GM23338 (cell line): ENCODE measurements at regions not wholly inside any gene's neighbourhood (a gene's known extent, or its start where the extent isn't known, plus 50 kb on each side); places are given as distances from the start of the nearest gene placed in this dataset.

ENCODE experiments used
- ATAC-seq: fragments of 200-7000 bp; cut with Tn5 transposase; 3 replicates; pipeline ENCODE4 v1.9.1; 2020
- DNase-seq: peaks from one replicate; pipeline ENCODE4 v3.0.0-alpha.2; 2015; ENCODE audit warnings: low spot score
- H2AFZ ChIP-seq: fragments of 200-600 bp; sonication (generic); 2 replicates; pipeline ENCODE4 v1.8.0; 2016; ENCODE audit warnings: antibody characterized with exemption, mild to moderate bottlenecking, moderate library complexity
- H3F3A ChIP-seq: fragments of 200-600 bp; sonication (generic); replicated peaks from 2 replicates; pipeline ENCODE4 v1.8.0; 2017; ENCODE audit warnings: antibody characterized with exemption, mixed run types, low read depth
- H3K27ac ChIP-seq: fragments of 200-600 bp; sonication (generic); 2 replicates; pipeline ENCODE4 v1.6.1; 2016; ENCODE audit warnings: low read depth
- H3K27me3 ChIP-seq: fragments of 200-600 bp; sonication (generic); 2 replicates; pipeline ENCODE4 v1.8.0; 2016; ENCODE audit warnings: mild to moderate bottlenecking, mixed run types, moderate library complexity; ENCODE audit not compliant: insufficient read depth
- H3K36me3 ChIP-seq: fragments of 200-600 bp; sonication (generic); 2 replicates; pipeline ENCODE4 v1.8.0; 2016; ENCODE audit warnings: mild to moderate bottlenecking; ENCODE audit not compliant: insufficient read depth
- H3K4me1 ChIP-seq: fragments of 200-600 bp; sonication (generic); 2 replicates; pipeline ENCODE4 v1.8.0; 2016; ENCODE audit warnings: mild to moderate bottlenecking, moderate library complexity; ENCODE audit not compliant: insufficient read depth
- H3K4me2 ChIP-seq: fragments of 200-600 bp; sonication (generic); 2 replicates; pipeline ENCODE4 v1.7.1; 2017; ENCODE audit warnings: mixed run types
- H3K4me3 ChIP-seq: fragments of 200-600 bp; sonication (generic); 2 replicates; pipeline ENCODE4 v1.6.1; 2016; ENCODE audit warnings: mixed run types
- H3K79me2 ChIP-seq: fragments of 200-600 bp; sonication (generic); replicated peaks from 2 replicates; pipeline ENCODE4 v1.8.0; 2017; ENCODE audit warnings: mild to moderate bottlenecking; ENCODE audit not compliant: insufficient read depth
- H3K9me2 ChIP-seq: fragments of 200-600 bp; sonication (generic); 2 replicates; pipeline ENCODE4 v1.8.0; 2017; ENCODE audit not compliant: insufficient read depth
- H4K20me1 ChIP-seq: fragments of 200-600 bp; sonication (generic); replicated peaks from 2 replicates; pipeline ENCODE4 v1.8.0; 2017; ENCODE audit warnings: mild to moderate bottlenecking; ENCODE audit not compliant: insufficient read depth
- H3K27ac Mint-ChIP-seq: 2 replicates; pipeline ENCODE4 v1.8.0; 2020; ENCODE audit warnings: inconsistent platforms, mild to moderate bottlenecking, moderate library complexity, mixed read lengths
- H3K27me3 Mint-ChIP-seq: 3 replicates; pipeline ENCODE4 v1.8.0; 2022; ENCODE audit warnings: low read depth, mild to moderate bottlenecking, moderate library complexity, mixed read lengths, inconsistent platforms; ENCODE audit not compliant: insufficient read depth, poor library complexity
- H3K36me3 Mint-ChIP-seq: 3 replicates; pipeline ENCODE4 v1.8.0; 2021; ENCODE audit warnings: low read depth, mild to moderate bottlenecking, inconsistent platforms, moderate library complexity, mixed read lengths
- H3K4me1 Mint-ChIP-seq: 3 replicates; pipeline ENCODE4 v1.8.0; 2020; ENCODE audit warnings: mild to moderate bottlenecking, inconsistent platforms, mixed read lengths
- H3K4me3 Mint-ChIP-seq: 3 replicates; pipeline ENCODE4 v1.8.0; 2021; ENCODE audit warnings: moderate library complexity, mild to moderate bottlenecking, inconsistent platforms, mixed read lengths
- H3K9me3 Mint-ChIP-seq: 3 replicates; pipeline ENCODE4 v1.8.0; 2020; ENCODE audit warnings: moderate library complexity, mild to moderate bottlenecking, inconsistent platforms, mixed read lengths
- CREB1 ChIP-seq: fragments of 250-450 bp; sonication (Bioruptor Pico); IDR thresholded peaks from 2 replicates; pipeline ENCODE4 v1.5.0; 2020; ENCODE audit warnings: low read depth, mild to moderate bottlenecking, moderate library complexity
- EZH2 ChIP-seq: fragments of 200-600 bp; sonication (generic); IDR thresholded peaks from one replicate; pipeline ENCODE4 v1.8.0; 2017; ENCODE audit warnings: antibody characterized with exemption, mild to moderate bottlenecking, low read depth; ENCODE audit not compliant: unreplicated experiment
- JUNB ChIP-seq: IDR thresholded peaks from one replicate; pipeline ENCODE4 v1.6.1; 2016; ENCODE audit warnings: antibody characterized with exemption; ENCODE audit not compliant: unreplicated experiment
- NANOG ChIP-seq: IDR thresholded peaks from 2 replicates; pipeline ENCODE4 v1.6.1; 2016; ENCODE audit warnings: antibody characterized with exemption, borderline replicate concordance
- POLR2AphosphoS5 ChIP-seq: IDR thresholded peaks from 2 replicates; pipeline ENCODE4 v1.6.1; 2016; ENCODE audit warnings: antibody characterized with exemption, low read depth
- STAT1 ChIP-seq: IDR thresholded peaks from one replicate; pipeline ENCODE4 v1.6.1; 2016; ENCODE audit warnings: antibody characterized with exemption; ENCODE audit not compliant: unreplicated experiment
- ZNF114 ChIP-seq: fragments of 250-450 bp; sonication (Bioruptor Pico); IDR thresholded peaks from 2 replicates; pipeline ENCODE4 v1.5.0; 2020; ENCODE audit warnings: mild to moderate bottlenecking, moderate library complexity
- ZNF331 ChIP-seq: fragments of 250-450 bp; sonication (Bioruptor Pico); IDR thresholded peaks from 2 replicates; pipeline ENCODE4 v1.5.0; 2020; ENCODE audit warnings: low read depth, mild to moderate bottlenecking, moderate library complexity
- ZNF462 ChIP-seq: fragments of 250-450 bp; sonication (Bioruptor Pico); IDR thresholded peaks from 2 replicates; pipeline ENCODE4 v1.5.0; 2020; ENCODE audit warnings: mild to moderate bottlenecking, moderate library complexity
- TF ChIP-seq, protein P1 (sequence below): IDR thresholded peaks from 2 replicates; pipeline ENCODE4 v1.6.1; 2016; ENCODE audit warnings: antibody characterized with exemption

DNA sequence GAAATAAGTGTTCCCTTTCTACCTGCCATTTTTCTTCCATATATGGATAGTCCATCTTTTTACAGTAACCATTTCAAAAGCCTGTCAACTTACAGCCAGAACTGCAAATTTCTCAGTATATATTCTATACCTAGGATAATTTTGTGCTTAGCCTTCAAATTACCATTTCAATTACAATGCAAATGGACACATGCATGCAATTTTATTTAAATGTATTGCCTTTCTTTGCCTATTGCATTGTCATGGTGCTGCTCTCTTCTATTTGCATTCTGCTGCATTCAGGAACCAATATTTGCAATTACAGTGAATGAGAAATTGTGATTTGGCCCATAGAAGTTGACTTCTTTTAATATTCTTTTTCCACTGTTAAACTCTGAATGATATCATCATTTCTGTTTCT lies 1753.4 kb upstream of the TENM3 start (continued):
- TF ChIP-seq ZNF462 (CRISPR knock-in tag), result no peak
- TF ChIP-seq ZNF331 (CRISPR knock-in tag), result no peak
- no peak for TF ChIP-seq NANOG
- TF ChIP-seq JUNB, result no peak
- TF ChIP-seq ZNF114 (CRISPR knock-in tag), result no peak
- no peak for TF ChIP-seq STAT1

DNA sequence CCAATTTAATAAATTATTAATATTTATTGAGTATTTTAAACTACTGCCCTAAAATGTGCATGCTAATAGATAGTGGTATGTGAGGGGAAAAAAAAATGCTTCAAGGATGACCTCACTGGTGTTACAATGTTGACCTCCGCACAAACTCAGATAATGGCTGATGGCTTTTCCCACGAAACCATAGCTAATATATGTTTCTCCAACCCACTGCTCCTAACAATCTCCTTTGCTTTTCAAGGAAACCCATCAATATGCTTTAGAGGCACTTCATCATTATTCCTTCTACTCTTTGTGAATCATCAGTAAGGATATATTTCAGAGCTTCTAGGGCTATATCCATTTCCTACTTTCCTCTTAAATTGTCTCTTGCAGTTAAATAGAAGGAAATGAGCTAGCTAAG lies 1752.0 kb upstream of the TENM3 start:
- 0 out of 2 replicates have a peak overlapping the region, but pooled peaks have one; percentile 0 for H3K27ac Mint-ChIP-seq
- no peak for TF ChIP-seq ZNF462 (CRISPR knock-in tag)
- TF ChIP-seq JUNB, result no peak
- TF ChIP-seq, protein P1, sequence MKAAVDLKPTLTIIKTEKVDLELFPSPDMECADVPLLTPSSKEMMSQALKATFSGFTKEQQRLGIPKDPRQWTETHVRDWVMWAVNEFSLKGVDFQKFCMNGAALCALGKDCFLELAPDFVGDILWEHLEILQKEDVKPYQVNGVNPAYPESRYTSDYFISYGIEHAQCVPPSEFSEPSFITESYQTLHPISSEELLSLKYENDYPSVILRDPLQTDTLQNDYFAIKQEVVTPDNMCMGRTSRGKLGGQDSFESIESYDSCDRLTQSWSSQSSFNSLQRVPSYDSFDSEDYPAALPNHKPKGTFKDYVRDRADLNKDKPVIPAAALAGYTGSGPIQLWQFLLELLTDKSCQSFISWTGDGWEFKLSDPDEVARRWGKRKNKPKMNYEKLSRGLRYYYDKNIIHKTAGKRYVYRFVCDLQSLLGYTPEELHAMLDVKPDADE, result no peak
- TF ChIP-seq EZH2, result no peak
- no peak for TF ChIP-seq POLR2AphosphoS5
- no peak for TF ChIP-seq STAT1
- no peak for TF ChIP-seq CREB1 (CRISPR knock-in tag)

More for the DNA sequence above, 1752.0 kb upstream of the TENM3 start:
- H3K9me2 ChIP-seq, result peaks cover 8% of the 10 kb centered on the region; the same call in 1 of the 2 replicates
- H3K27ac ChIP-seq, result no peak overlapping the region
- H3K4me3 Mint-ChIP-seq, result no peak overlapping the region
- no peaks in the 10 kb centered on the region; the same call in 2 of the 3 replicates for H3K9me3 Mint-ChIP-seq
- no peaks in the 10 kb centered on the region for H3F3A ChIP-seq
- no peaks in the 10 kb centered on the region for H3K79me2 ChIP-seq
- no peaks in the 10 kb centered on the region for H4K20me1 ChIP-seq
- no peak for DNase-seq
- no peaks in the 10 kb centered on the region for H3K27me3 ChIP-seq
- no peaks in the 10 kb centered on the region for H3K36me3 ChIP-seq
- no peak overlapping the region for H2AFZ ChIP-seq
- H3K4me1 ChIP-seq, result peaks cover 28% of the 10 kb centered on the region
- peaks cover 6% of the 10 kb centered on the region; the same call in 1 of the 3 replicates for H3K36me3 Mint-ChIP-seq
- H3K4me3 ChIP-seq, result no peak overlapping the region
- H3K4me2 ChIP-seq, result no peak overlapping the region
- no peak for ATAC-seq
- peaks cover 24% of the 10 kb centered on the region for H3K4me1 Mint-ChIP-seq
- peaks cover 3% of the 10 kb centered on the region for H3K27me3 Mint-ChIP-seq
